Choroid plexus epithelial cell (primary cell): ENCODE measurements at regions not wholly inside any gene's neighbourhood (a gene's known extent, or its start where the extent isn't known, plus 50 kb on each side); places are given as distances from the start of the nearest gene placed in this dataset.
"Not testable (repeated sequence)": the region's sequence is repeated elsewhere in the genome, so short reads cannot be mapped to it uniquely, and the experiment has no call there.

Source experiments
- DNase-seq: peaks from one replicate; pipeline ENCODE4 v3.0.0-alpha.2; 2010; ENCODE audit warnings: low read depth
- H3K4me3 ChIP-seq: 2 replicates; pipeline ENCODE4 v1.5.1; 2011; ENCODE audit warnings: low read depth, mild to moderate bottlenecking, control low read depth, low read length, moderate library complexity
- CTCF ChIP-seq: conservative IDR thresholded peaks from 2 replicates; pipeline ENCODE4 v1.5.1; 2011; ENCODE audit warnings: low read depth, mild to moderate bottlenecking, control low read depth, inconsistent platforms, low read length, moderate library complexity

- H3K4me3 ChIP-seq = no peak overlapping the region
- no peak for DNase-seq
- TF ChIP-seq CTCF = no peak
Measured at GRCh38 chr7:131941291-131941690, 384.9 kb upstream of the PODXL start.

- DNase-seq = no peak
- H3K4me3 ChIP-seq = no peak overlapping the region
- no peak for TF ChIP-seq CTCF
Measured at GRCh38 chr7:131940621-131941165, 384.3 kb upstream of the PODXL start.

- DNase-seq, H3K4me3 ChIP-seq: not testable (repeated sequence)
Measured at GRCh38 chr7:131938788-131939187, 382.4 kb upstream of the PODXL start.

- TF ChIP-seq CTCF = no peak
- no peak for DNase-seq
- no peak overlapping the region for H3K4me3 ChIP-seq
Measured at GRCh38 chr7:131937868-131938267, 381.4 kb upstream of the PODXL start.

- no peak overlapping the region for H3K4me3 ChIP-seq
- no peak for TF ChIP-seq CTCF
- DNase-seq = no peak
Measured at GRCh38 chr7:131935180-131935579, 378.8 kb upstream of the PODXL start.

- no peak for TF ChIP-seq CTCF
- no peak for DNase-seq
- H3K4me3 ChIP-seq = no peak overlapping the region
Measured at GRCh38 chr7:131934452-131934851, 378.0 kb upstream of the PODXL start.

- no peak for DNase-seq
- no peak overlapping the region for H3K4me3 ChIP-seq
- TF ChIP-seq CTCF = no peak
Measured at GRCh38 chr7:131933751-131934289, 377.4 kb upstream of the PODXL start.

- H3K4me3 ChIP-seq, DNase-seq: not testable (repeated sequence)
Measured at GRCh38 chr7:131933219-131933618, 376.8 kb upstream of the PODXL start.
